HEK293 (cell line): ENCODE measurements at regions not wholly inside any gene's neighbourhood (a gene's known extent, or its start where the extent isn't known, plus 50 kb on each side); places are given as distances from the start of the nearest gene placed in this dataset.

Source experiments
- CTCF ChIA-PET: fragments of 350-600 bp; formaldehyde crosslinking; extraction: SDS; loops from one replicate; lab custom pipeline; 2021; ENCODE audit warnings: antibody characterized with exemption; lab: Yijun Ruan, JAX
- POLR2A ChIA-PET: fragments of 300-600 bp; formaldehyde crosslinking; extraction: SDS; loops from one replicate; lab custom pipeline; 2020; ENCODE audit warnings: antibody characterized with exemption, inconsistent platforms; lab: Yijun Ruan, JAX
- H3K27ac ChIP-seq: fragments of 200-500 bp; sonication (Bioruptor generic); 2 replicates; pipeline ENCODE4 v1.5.1; 2014; ENCODE audit warnings: low read depth, low read length, control low read depth, inconsistent platforms; ENCODE audit errors: extremely low read depth
- H3K36me3 ChIP-seq, 2 experiments: fragments of 200-500 bp in 1 of 2; sonication (Bioruptor generic) in 1 of 2; 1 replicate in 1 of 2; 2 replicates in 1 of 2; pipeline ENCODE4 v1.5.1; 2014 to 2017; ENCODE audit warnings: inconsistent platforms in 2 of 2, low read length in 2 of 2; ENCODE audit not compliant: control insufficient read depth in 2 of 2, insufficient read depth in 1 of 2
- H3K4me1 ChIP-seq: fragments of 200-500 bp; sonication (Bioruptor generic); 2 replicates; pipeline ENCODE4 v1.5.1; 2014; ENCODE audit warnings: mild to moderate bottlenecking, low read length, inconsistent platforms; ENCODE audit not compliant: control insufficient read depth, insufficient read depth
- H3K4me3 ChIP-seq: 2 replicates; pipeline ENCODE4 v1.5.1; 2011; ENCODE audit warnings: low read depth, mild to moderate bottlenecking, control low read depth, low read length, moderate library complexity
- H3K9me3 ChIP-seq: fragments of 200-500 bp; sonication (Bioruptor generic); 2 replicates; pipeline ENCODE4 v1.5.1; 2014; ENCODE audit warnings: low read depth, low read length, inconsistent platforms; ENCODE audit not compliant: control insufficient read depth, insufficient read depth
- AEBP2 ChIP-seq: fragments of 450-650 bp; formaldehyde crosslinking; IDR thresholded peaks from 2 replicates; pipeline ENCODE4 v1.5.1; 2016; ENCODE audit warnings: missing biosample characterization, missing genetic modification characterization, borderline replicate concordance
- GLIS1 ChIP-seq: fragments of 450-650 bp; formaldehyde crosslinking; IDR thresholded peaks from 2 replicates; pipeline ENCODE4 v1.5.1; 2016; ENCODE audit warnings: missing biosample characterization, missing genetic modification characterization
- HOXA7 ChIP-seq: sonication (generic); formaldehyde crosslinking; IDR thresholded peaks from 2 replicates; pipeline ENCODE4 v1.8.1; 2022; ENCODE audit warnings: missing genetic modification reagents, borderline replicate concordance
- IKZF3 ChIP-seq: fragments of 450-650 bp; IDR thresholded peaks from 2 replicates; pipeline ENCODE4 v1.5.0; 2018; ENCODE audit warnings: missing biosample characterization, mild to moderate bottlenecking, missing genetic modification characterization, moderate library complexity
- SP7 ChIP-seq: fragments of 450-650 bp; formaldehyde crosslinking; IDR thresholded peaks from 2 replicates; pipeline ENCODE4 v1.5.1; 2016; ENCODE audit warnings: missing biosample characterization, missing genetic modification characterization
- TCF7L2 ChIP-seq: IDR thresholded peaks from 2 replicates; pipeline ENCODE4 v1.6.1; 2011; ENCODE audit warnings: low read depth, mild to moderate bottlenecking, inconsistent platforms, low read length, moderate library complexity, borderline replicate concordance
- ZBTB6 ChIP-seq: fragments of 450-650 bp; formaldehyde crosslinking; IDR thresholded peaks from 2 replicates; pipeline ENCODE4 v1.5.1; 2017; ENCODE audit warnings: missing biosample characterization, missing genetic modification characterization
- ZFP41 ChIP-seq: fragments of 450-650 bp; formaldehyde crosslinking; IDR thresholded peaks from 2 replicates; pipeline ENCODE4 v1.5.1; 2016; ENCODE audit warnings: missing biosample characterization, missing genetic modification characterization, borderline replicate concordance
- ZNF132 ChIP-seq: fragments of 450-650 bp; formaldehyde crosslinking; IDR thresholded peaks from 2 replicates; pipeline ENCODE4 v1.5.1; 2017; ENCODE audit warnings: missing biosample characterization, missing genetic modification characterization, borderline replicate concordance
- ZNF140 ChIP-seq: fragments of 450-650 bp; formaldehyde crosslinking; IDR thresholded peaks from 2 replicates; pipeline ENCODE4 v1.5.1; 2016; ENCODE audit warnings: missing biosample characterization, missing genetic modification characterization
- ZNF184 ChIP-seq: fragments of 450-650 bp; IDR thresholded peaks from 2 replicates; pipeline ENCODE4 v1.5.1; 2018; ENCODE audit warnings: missing biosample characterization, mild to moderate bottlenecking, missing genetic modification characterization
- ZNF239 ChIP-seq: fragments of 450-650 bp; formaldehyde crosslinking; IDR thresholded peaks from 2 replicates; pipeline ENCODE4 v1.5.1; 2016; ENCODE audit warnings: missing biosample characterization, missing genetic modification characterization
- ZNF350 ChIP-seq: fragments of 450-650 bp; formaldehyde crosslinking; IDR thresholded peaks from 2 replicates; pipeline ENCODE4 v1.5.0; 2017; ENCODE audit warnings: missing biosample characterization, mild to moderate bottlenecking, missing genetic modification characterization
- ZNF366 ChIP-seq: fragments of 450-650 bp; formaldehyde crosslinking; conservative IDR thresholded peaks from 2 replicates; pipeline ENCODE4 v1.5.1; 2016; ENCODE audit warnings: missing biosample characterization, missing genetic modification characterization
- ZNF398 ChIP-seq: fragments of 450-650 bp; formaldehyde crosslinking; IDR thresholded peaks from 2 replicates; pipeline ENCODE4 v1.5.1; 2017; ENCODE audit warnings: missing biosample characterization, missing genetic modification characterization
- ZNF433 ChIP-seq: fragments of 450-650 bp; formaldehyde crosslinking; IDR thresholded peaks from 2 replicates; pipeline ENCODE4 v1.5.1; 2016; ENCODE audit warnings: missing biosample characterization, missing genetic modification characterization, low read depth
- ZNF529 ChIP-seq: fragments of 450-650 bp; formaldehyde crosslinking; IDR thresholded peaks from 2 replicates; pipeline ENCODE4 v1.5.1; 2017; ENCODE audit warnings: missing genetic modification characterization, missing biosample characterization; ENCODE audit not compliant: insufficient replicate concordance
- ZNF600 ChIP-seq: fragments of 450-650 bp; formaldehyde crosslinking; IDR thresholded peaks from 2 replicates; pipeline ENCODE4 v1.5.1; 2016; ENCODE audit warnings: missing biosample characterization, missing genetic modification characterization
- ZNF645 ChIP-seq: fragments of 450-650 bp; formaldehyde crosslinking; IDR thresholded peaks from 2 replicates; pipeline ENCODE4; 2016; ENCODE audit warnings: missing biosample characterization, missing genetic modification characterization
- ZNF660 ChIP-seq: fragments of 450-650 bp; IDR thresholded peaks from 2 replicates; pipeline ENCODE4 v1.5.1; 2018; ENCODE audit warnings: missing biosample characterization, mild to moderate bottlenecking, missing genetic modification characterization
- ZNF664 ChIP-seq: fragments of 450-650 bp; formaldehyde crosslinking; IDR thresholded peaks from 2 replicates; pipeline ENCODE4 v1.5.1; 2016; ENCODE audit warnings: missing biosample characterization, missing genetic modification characterization
- ZNF670 ChIP-seq: fragments of 450-650 bp; formaldehyde crosslinking; IDR thresholded peaks from 2 replicates; pipeline ENCODE4 v1.5.1; 2016; ENCODE audit warnings: missing biosample characterization, missing genetic modification characterization, low read depth
- ZNF692 ChIP-seq: fragments of 450-650 bp; formaldehyde crosslinking; IDR thresholded peaks from 2 replicates; pipeline ENCODE4 v1.5.1; 2016; ENCODE audit warnings: missing biosample characterization, missing genetic modification characterization
- ZNF701 ChIP-seq: fragments of 450-650 bp; formaldehyde crosslinking; IDR thresholded peaks from 2 replicates; pipeline ENCODE4 v1.5.1; 2016; ENCODE audit warnings: missing biosample characterization, missing genetic modification characterization
- ZNF707 ChIP-seq: fragments of 450-650 bp; formaldehyde crosslinking; IDR thresholded peaks from 2 replicates; pipeline ENCODE4 v1.5.1; 2016; ENCODE audit warnings: missing biosample characterization, missing genetic modification characterization
- ZNF791 ChIP-seq: fragments of 450-650 bp; formaldehyde crosslinking; IDR thresholded peaks from 2 replicates; pipeline ENCODE4 v1.5.1; 2016; ENCODE audit warnings: missing biosample characterization, missing genetic modification characterization
- ZNF792 ChIP-seq: fragments of 450-650 bp; formaldehyde crosslinking; IDR thresholded peaks from 2 replicates; pipeline ENCODE4 v1.5.1; 2016; ENCODE audit warnings: missing biosample characterization, missing genetic modification characterization
- ZNF830 ChIP-seq: fragments of 450-650 bp; IDR thresholded peaks from 2 replicates; pipeline ENCODE4 v1.5.0; 2018; ENCODE audit warnings: missing biosample characterization, missing genetic modification characterization, low read depth, mild to moderate bottlenecking, moderate library complexity

GRCh38 chr5:110165366-110165765 is 475.6 kb downstream of the MAN2A1 start:
- Histone ChIP-seq H3K27ac (no peak overlapping the region), H3K9me3 (no peaks in the 10 kb centered on the region), H3K4me1 (no peaks in the 10 kb centered on the region), H3K4me3 (no peak overlapping the region), H3K36me3 (no peaks in the 10 kb centered on the region)
- ChIA-PET POLR2A (no interaction called here), CTCF (no interaction called here)
- no peak for TF ChIP-seq HOXA7
- TF ChIP-seq ZNF132: no peak
- no peak for TF ChIP-seq ZFP41
- no peak for TF ChIP-seq ZNF645 (tag by site-specific recombination)
- TF ChIP-seq ZNF398 (tag by site-specific recombination): no peak
- no peak for TF ChIP-seq ZNF239
- no peak for TF ChIP-seq ZNF433 (tag by site-specific recombination)
- TF ChIP-seq ZNF184 (tag by site-specific recombination): no peak
- no peak for TF ChIP-seq ZNF600 (tag by site-specific recombination)
- no peak for TF ChIP-seq ZNF670 (tag by site-specific recombination)
- TF ChIP-seq ZNF350 (tag by site-specific recombination): no peak
- no peak for TF ChIP-seq TCF7L2
- TF ChIP-seq ZNF707 (tag by site-specific recombination): no peak
- TF ChIP-seq GLIS1 (tag by site-specific recombination): no peak

GRCh38 chr5:110167384-110167783 is 477.7 kb downstream of the MAN2A1 start:
- CTCF ChIA-PET: no interaction called here
- POLR2A ChIA-PET: no interaction called here
- Histone ChIP-seq H3K27ac (no peak overlapping the region), H3K4me3 (no peak overlapping the region), H3K9me3 (no peaks in the 10 kb centered on the region), H3K36me3 (no peaks in the 10 kb centered on the region), H3K4me1 (no peaks in the 10 kb centered on the region)
- no peak for TF ChIP-seq ZNF792
- no peak for TF ChIP-seq ZBTB6 (tag by site-specific recombination)
- TF ChIP-seq ZNF791 (tag by site-specific recombination): no peak
- no peak for TF ChIP-seq ZNF701 (tag by site-specific recombination)
- no peak for TF ChIP-seq ZNF366 (tag by site-specific recombination)
- no peak for TF ChIP-seq ZNF529 (tag by site-specific recombination)
- no peak for TF ChIP-seq ZNF692 (tag by site-specific recombination)
- no peak for TF ChIP-seq ZNF140 (tag by site-specific recombination)
- no peak for TF ChIP-seq SP7 (tag by site-specific recombination)
- no peak for TF ChIP-seq IKZF3 (tag by site-specific recombination)
- TF ChIP-seq ZNF660 (tag by site-specific recombination): no peak
- TF ChIP-seq ZNF664 (tag by site-specific recombination): no peak
- no peak for TF ChIP-seq AEBP2 (tag by site-specific recombination)
- no peak for TF ChIP-seq ZNF830
